ENCODE measurements at regions not wholly inside any gene's neighbourhood (a gene's known extent, or its start where the extent isn't known, plus 50 kb on each side); places are given as distances from the start of the nearest gene placed in this dataset.
"Not testable (repeated sequence)": the region's sequence is repeated elsewhere in the genome, so short reads cannot be mapped to it uniquely, and the experiment has no call there.

- no peak for TF ChIP-seq CTCF (IDR thresholded peaks at IDR 0.05; ENCODE audit: borderline replicate concordance)
- intact Hi-C loops (cut with micrococcal nuclease): no loop called here
Measured at GRCh38 chr12:69047990-69048389, 115.0 kb upstream of the CPM start.

GRCh38 chr12:69049855-69050254 lies 116.9 kb upstream of the CPM start:
- H3K4me1 ChIP-seq; DNase-seq; intact Hi-C loops (cut with micrococcal nuclease); H3K4me3 ChIP-seq; H3K27ac ChIP-seq (replicated peaks); H3K27me3 ChIP-seq (ENCODE audit: low read depth); H3K36me3 ChIP-seq: not testable (repeated sequence)
- H3K9me3 ChIP-seq (replicated peaks): peaks cover 11% of the 10 kb centered on the region

More at GRCh38 chr12:69047990-69048389, 115.0 kb upstream of the CPM start:
- Histone ChIP-seq H3K9me3 (replicated peaks) (peaks cover 11% of the 10 kb centered on the region), H3K27ac (replicated peaks) (no peak overlapping the region), H3K4me1 (no peaks in the 10 kb centered on the region), H3K4me3 (no peak overlapping the region), H3K27me3 (ENCODE audit: low read depth) (no peaks in the 10 kb centered on the region), H3K36me3 (no peaks in the 10 kb centered on the region)
- no peak for DNase-seq

GRCh38 chr12:69052613-69053408 lies 119.8 kb upstream of the CPM start:
- Histone ChIP-seq H3K27me3 (ENCODE audit: low read depth) (no peaks in the 10 kb centered on the region), H3K4me1 (no peaks in the 10 kb centered on the region), H3K4me3 (no peak overlapping the region), H3K9me3 (replicated peaks) (peaks cover 11% of the 10 kb centered on the region), H3K27ac (replicated peaks) (no peak overlapping the region), H3K36me3 (no peaks in the 10 kb centered on the region)
- no peak for TF ChIP-seq CTCF (IDR thresholded peaks at IDR 0.05; ENCODE audit: borderline replicate concordance)
- no peak for DNase-seq
- intact Hi-C loops (cut with micrococcal nuclease): no loop called here

DNA sequence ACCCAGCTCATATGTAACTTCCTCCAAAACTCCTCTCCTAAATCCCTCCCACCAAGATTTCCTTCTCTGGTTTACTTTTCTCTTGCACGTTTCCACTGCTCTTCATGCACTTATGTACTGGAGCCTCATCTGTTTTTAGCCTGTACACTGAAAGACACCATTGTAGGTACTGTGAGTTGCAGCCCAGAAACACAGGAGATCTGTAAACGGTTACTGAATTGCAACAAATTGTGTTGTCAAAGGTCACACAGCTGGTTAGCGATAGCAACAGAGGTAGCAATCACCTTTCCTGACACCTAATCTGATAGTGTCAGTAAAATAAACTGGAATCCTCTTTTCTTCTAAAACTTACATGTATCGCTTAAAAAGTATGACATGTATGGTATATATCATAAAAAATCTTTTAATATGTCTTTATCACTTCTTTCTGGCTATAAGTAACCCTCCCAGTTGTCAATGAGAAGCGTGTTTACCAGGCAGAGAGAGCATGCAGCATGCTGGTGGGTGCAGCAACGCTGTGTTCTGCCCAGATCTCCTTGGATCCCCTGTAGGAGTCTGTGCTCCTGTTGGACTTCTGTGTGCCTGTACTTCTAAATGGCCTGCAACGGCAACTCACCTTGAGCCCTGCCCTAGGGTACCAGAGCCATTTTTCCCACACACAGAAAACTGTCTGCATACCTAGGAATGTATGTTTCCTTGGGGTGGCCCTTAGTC lies 121.5 kb upstream of the CPM start:
- no peak overlapping the region for H3K27ac ChIP-seq (replicated peaks)
- H3K4me1 ChIP-seq: no peaks in the 10 kb centered on the region
- H3K27me3 ChIP-seq (ENCODE audit: low read depth): no peaks in the 10 kb centered on the region
- H3K36me3 ChIP-seq: no peaks in the 10 kb centered on the region
- H3K4me3 ChIP-seq: no peak overlapping the region
- peaks cover 11% of the 10 kb centered on the region for H3K9me3 ChIP-seq (replicated peaks)
- no peak for DNase-seq
- intact Hi-C loops (cut with micrococcal nuclease): no loop called here
- TF ChIP-seq CTCF (IDR thresholded peaks at IDR 0.05; ENCODE audit: borderline replicate concordance): no peak

DNA sequence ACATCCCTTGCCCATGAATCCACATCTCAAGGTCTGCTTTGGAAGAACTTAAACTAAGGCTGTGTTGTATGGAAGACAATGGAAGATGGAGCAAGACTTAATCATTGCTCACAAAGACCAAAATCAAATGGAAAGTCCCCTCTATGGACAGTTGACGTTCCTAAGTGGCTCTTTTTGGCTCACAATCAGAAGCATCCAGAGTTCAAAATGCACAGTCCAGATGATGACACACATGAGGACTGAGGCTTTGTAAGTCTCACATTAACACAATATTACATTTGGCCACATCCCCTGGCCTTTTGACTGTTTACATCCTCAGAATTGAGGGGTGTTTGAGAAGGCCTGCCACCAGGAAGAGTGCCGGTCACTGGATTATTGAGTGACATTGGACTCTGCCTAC lies 122.3 kb upstream of the CPM start:
- intact Hi-C loops (cut with micrococcal nuclease): no loop called here
- Histone ChIP-seq H3K4me1 (no peaks in the 10 kb centered on the region), H3K36me3 (no peaks in the 10 kb centered on the region), H3K27me3 (ENCODE audit: low read depth) (no peaks in the 10 kb centered on the region), H3K9me3 (replicated peaks) (peaks cover 9% of the 10 kb centered on the region), H3K27ac (replicated peaks) (no peak overlapping the region), H3K4me3 (no peak overlapping the region)
- TF ChIP-seq CTCF (IDR thresholded peaks at IDR 0.05; ENCODE audit: borderline replicate concordance): no peak
- DNase-seq: no peak

GRCh38 chr12:69055706-69056105 lies 122.7 kb upstream of the CPM start:
- Histone ChIP-seq H3K4me1 (no peaks in the 10 kb centered on the region), H3K27me3 (ENCODE audit: low read depth) (no peaks in the 10 kb centered on the region), H3K27ac (replicated peaks) (no peak overlapping the region), H3K36me3 (no peaks in the 10 kb centered on the region), H3K4me3 (no peak overlapping the region), H3K9me3 (replicated peaks) (peaks cover 6% of the 10 kb centered on the region)
- no peak for DNase-seq
- no peak for TF ChIP-seq CTCF (IDR thresholded peaks at IDR 0.05; ENCODE audit: borderline replicate concordance)
- intact Hi-C loops (cut with micrococcal nuclease): no loop called here
